SK-N-SH (cell line): ENCODE measurements at regions not wholly inside any gene's neighbourhood (a gene's known extent, or its start where the extent isn't known, plus 50 kb on each side); places are given as distances from the start of the nearest gene placed in this dataset.

Source experiments
- CTCF ChIA-PET: fragments of 300-600, 350-600 bp; formaldehyde crosslinking; extraction: SDS; loops from one replicate; lab custom pipeline; 2021; lab: Yijun Ruan, JAX
- POLR2A ChIA-PET: fragments of 350-600 bp; sonication (Branson Sonifier 250); formaldehyde crosslinking; extraction: SDS; loops from one replicate; lab custom pipeline; 2020; ENCODE audit warnings: antibody characterized with exemption, inconsistent platforms; lab: Yijun Ruan, JAX
- DNase-seq: peaks from one replicate; pipeline ENCODE4 v3.0.0; 2012
- H2AFZ ChIP-seq: fragments of 200-600 bp; sonication (generic); 2 replicates; pipeline ENCODE4 v1.8.1; 2016; ENCODE audit warnings: antibody characterized with exemption, mild to moderate bottlenecking, low read depth
- H3F3A ChIP-seq: fragments of 200-600 bp; sonication (generic); replicated peaks from 2 replicates; pipeline ENCODE3; 2016; ENCODE audit warnings: antibody characterized with exemption, mild to moderate bottlenecking; ENCODE audit not compliant: insufficient read depth
- H3K27ac ChIP-seq, 2 experiments: fragments of 200-500 bp in 1 of 2; fragments of 200-600 bp in 1 of 2; sonication (Bioruptor generic) in 1 of 2; sonication (generic), shearing (Covaris generic) in 1 of 2; 2 replicates each; pipeline versions ENCODE4 v1.5.1 to v1.6.1; 2014 to 2016; ENCODE audit warnings: low read depth in 2 of 2, inconsistent platforms in 1 of 2, low read length in 1 of 2, mild to moderate bottlenecking in 1 of 2, mixed read lengths in 1 of 2
- H3K27me3 ChIP-seq: fragments of 200-600 bp; sonication (generic), shearing (Covaris generic); 2 replicates; pipeline ENCODE4 v1.6.1; 2016; ENCODE audit warnings: mixed run types; ENCODE audit not compliant: insufficient read depth
- H3K36me3 ChIP-seq, 2 experiments: fragments of 200-500 bp in 1 of 2; fragments of 200-600 bp in 1 of 2; sonication (Bioruptor generic) in 1 of 2; sonication (generic) in 1 of 2; replicated peaks in 1 of 2; 2 replicates each; pipeline versions ENCODE3 to v1.5.1; 2014 to 2016; ENCODE audit warnings: low read length in 1 of 2, mild to moderate bottlenecking in 1 of 2; ENCODE audit not compliant: insufficient read depth in 2 of 2, control insufficient read depth in 1 of 2
- H3K4me1 ChIP-seq, 2 experiments: fragments of 200-500 bp in 1 of 2; fragments of 200-600 bp in 1 of 2; sonication (Bioruptor generic) in 1 of 2; sonication (generic), shearing (Covaris generic) in 1 of 2; 2 replicates each; pipeline versions ENCODE4 v1.5.1 to v1.6.1; 2014 to 2016; ENCODE audit warnings: low read depth in 1 of 2, low read length in 1 of 2, mixed run types in 1 of 2; ENCODE audit not compliant: insufficient read depth in 2 of 2, control insufficient read depth in 1 of 2
- H3K4me2 ChIP-seq: fragments of 200-600 bp; sonication (generic), shearing (Covaris generic); 2 replicates; pipeline ENCODE4 v1.6.1; 2017; ENCODE audit warnings: mixed run types
- H3K4me3 ChIP-seq, 2 experiments: fragments of 200-500 bp in 1 of 2; fragments of 200-600 bp in 1 of 2; sonication (Bioruptor generic) in 1 of 2; sonication (generic), shearing (Covaris generic) in 1 of 2; 2 replicates each; pipeline versions ENCODE4 v1.5.1 to v1.8.1; 2014 to 2016; ENCODE audit warnings: low read depth in 2 of 2, inconsistent platforms in 1 of 2, low read length in 1 of 2, mild to moderate bottlenecking in 1 of 2, mixed read lengths in 1 of 2, moderate library complexity in 1 of 2
- H3K79me2 ChIP-seq: fragments of 200-600 bp; sonication (generic); 2 replicates; pipeline ENCODE4 v1.8.1; 2017; ENCODE audit warnings: mild to moderate bottlenecking; ENCODE audit not compliant: insufficient read depth
- H3K9ac ChIP-seq: fragments of 200-600 bp; sonication (generic); 2 replicates; pipeline ENCODE4 v1.6.1; 2017; ENCODE audit warnings: mixed run types
- H3K9me2 ChIP-seq: fragments of 200-600 bp; sonication (generic); 2 replicates; pipeline ENCODE4 v1.6.1; 2017; ENCODE audit warnings: mixed run types
- H3K9me3 ChIP-seq: fragments of 200-600 bp; sonication (generic); 2 replicates; pipeline ENCODE4 v1.6.1; 2017; ENCODE audit warnings: mixed run types, mild to moderate bottlenecking, moderate library complexity
- H4K20me1 ChIP-seq: fragments of 200-600 bp; sonication (generic); 2 replicates; pipeline ENCODE4 v1.6.1; 2017; ENCODE audit warnings: mild to moderate bottlenecking, mixed run types; ENCODE audit not compliant: insufficient read depth
- CHD2 ChIP-seq: fragments of 150-350 bp; IDR thresholded peaks from 2 replicates; pipeline ENCODE4 v1.6.1; 2018; ENCODE audit warnings: low read length; ENCODE audit not compliant: partially characterized antibody
- ELF1 ChIP-seq: IDR thresholded peaks from 2 replicates; pipeline ENCODE4 v1.4.0; 2012
- EP300 ChIP-seq, 2 experiments: IDR thresholded peaks; 2 replicates each; pipeline versions ENCODE4 v1.4.0 to v1.6.1; 2012; ENCODE audit warnings: borderline replicate concordance in 1 of 2, low read depth in 1 of 2, low read length in 1 of 2
- EZH2phosphoT487 ChIP-seq: fragments of 200-600 bp; sonication (generic); IDR thresholded peaks from 2 replicates; pipeline ENCODE4 v1.6.1; 2017; ENCODE audit warnings: low read depth, mixed run types, mild to moderate bottlenecking, antibody characterized with exemption, moderate library complexity, borderline replicate concordance
- FOXJ3 ChIP-seq: sonication (generic); formaldehyde crosslinking; IDR thresholded peaks from 2 replicates; pipeline ENCODE4 v1.5.1; 2020; ENCODE audit warnings: mild to moderate bottlenecking, missing genetic modification reagents
- GATA2 ChIP-seq: sonication (generic); formaldehyde crosslinking; IDR thresholded peaks from 2 replicates; pipeline ENCODE4 v1.5.0; 2020; ENCODE audit warnings: mild to moderate bottlenecking, missing genetic modification reagents
- JUND ChIP-seq: IDR thresholded peaks from 2 replicates; pipeline ENCODE4 v1.4.0; 2012
- NFIC ChIP-seq: IDR thresholded peaks from 2 replicates; pipeline ENCODE4 v1.4.0; 2012; ENCODE audit warnings: borderline replicate concordance
- RAD21 ChIP-seq: IDR thresholded peaks from 2 replicates; pipeline ENCODE4 v1.6.1; 2012; ENCODE audit warnings: mild to moderate bottlenecking, low read length
- RCOR1 ChIP-seq: fragments of 150-350 bp; IDR thresholded peaks from 2 replicates; pipeline ENCODE4 v1.6.1; 2017; ENCODE audit warnings: antibody characterized with exemption, low read length
- RXRA ChIP-seq: IDR thresholded peaks from 2 replicates; pipeline ENCODE4 v1.4.0; 2012; ENCODE audit warnings: low read depth, mild to moderate bottlenecking, borderline replicate concordance
- SMC3 ChIP-seq: IDR thresholded peaks from 2 replicates; pipeline ENCODE4 v1.6.1; 2012; ENCODE audit warnings: low read depth, low read length, improper control_type of control experiment
- TCF12 ChIP-seq: IDR thresholded peaks from 2 replicates; pipeline ENCODE4 v1.4.0; 2012
- YY1 ChIP-seq: IDR thresholded peaks from 2 replicates; pipeline ENCODE4 v1.4.0; 2012; ENCODE audit warnings: low read depth, mild to moderate bottlenecking
- WGBS: methylation state at CpG from one replicate; pipeline ENCODE4 v1.1.6; 2017; ENCODE audit warnings: low lambda C conversion rate; 5-methylcytosine and 5-hydroxymethylcytosine counted together
- TF ChIP-seq, protein P1 (sequence below): fragments of 150-350 bp; IDR thresholded peaks from 2 replicates; pipeline ENCODE4 v1.6.1; 2016; ENCODE audit warnings: mild to moderate bottlenecking, low read depth, low read length
- TF ChIP-seq, protein P2 (sequence below): IDR thresholded peaks from 2 replicates; pipeline ENCODE4; 2012
- TF ChIP-seq, protein P3 (sequence below): fragments of 150-350 bp; IDR thresholded peaks from 2 replicates; pipeline ENCODE4 v1.6.1; 2017; ENCODE audit warnings: antibody characterized with exemption, low read length, low read depth, borderline replicate concordance
- TF ChIP-seq, protein P4 (sequence below): IDR thresholded peaks from 2 replicates; pipeline ENCODE4 v1.4.0; 2012; ENCODE audit warnings: low read depth
- TF ChIP-seq, protein P5 (sequence below): IDR thresholded peaks from 2 replicates; pipeline ENCODE4 v1.4.0; 2012; ENCODE audit warnings: low read depth, borderline replicate concordance

DNA sequence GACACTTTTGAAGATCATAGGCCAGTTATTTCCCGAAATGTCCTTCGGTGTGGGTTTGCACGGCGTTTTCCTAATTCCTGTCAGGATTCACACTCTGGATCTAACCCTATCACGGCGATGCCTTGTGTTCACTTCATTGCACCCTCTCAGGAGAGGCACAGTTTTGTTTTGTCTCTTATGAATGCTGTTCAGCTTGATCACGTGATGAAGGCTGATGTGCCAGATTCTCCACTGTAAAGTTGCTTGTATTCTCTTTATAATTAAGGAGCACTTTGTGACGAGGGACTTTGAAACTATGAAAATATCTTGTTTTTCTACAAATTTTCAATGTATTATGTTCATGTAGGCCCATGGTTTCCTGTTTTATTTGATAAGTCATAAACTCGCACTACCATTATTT, 568.1 kb downstream of the ACTR3B start:
- ChIA-PET CTCF (no interaction called here), POLR2A (no interaction called here)
- Histone ChIP-seq H2AFZ (no peak overlapping the region), H3K4me3 (no peak overlapping the region), H3K4me2 (no peak overlapping the region), H4K20me1 (no peaks in the 10 kb centered on the region), H3K4me1 (no peaks in the 10 kb centered on the region), H3K9me2 (no peaks in the 10 kb centered on the region), H3K27me3 (no peaks in the 10 kb centered on the region), H3F3A (no peaks in the 10 kb centered on the region), H3K79me2 (no peaks in the 10 kb centered on the region), H3K9ac (no peak overlapping the region), H3K9me3 (0 out of 2 replicates have a peak, but pooled peaks cover 5% of the 10 kb centered on the region), H3K36me3 (no peaks in the 10 kb centered on the region), H3K27ac (no peak overlapping the region)
- TF ChIP-seq RAD21 (no peak), JUND (no peak), TCF12 (no peak), CHD2 (no peak), ELF1 (no peak)
- TF ChIP-seq, protein P1, sequence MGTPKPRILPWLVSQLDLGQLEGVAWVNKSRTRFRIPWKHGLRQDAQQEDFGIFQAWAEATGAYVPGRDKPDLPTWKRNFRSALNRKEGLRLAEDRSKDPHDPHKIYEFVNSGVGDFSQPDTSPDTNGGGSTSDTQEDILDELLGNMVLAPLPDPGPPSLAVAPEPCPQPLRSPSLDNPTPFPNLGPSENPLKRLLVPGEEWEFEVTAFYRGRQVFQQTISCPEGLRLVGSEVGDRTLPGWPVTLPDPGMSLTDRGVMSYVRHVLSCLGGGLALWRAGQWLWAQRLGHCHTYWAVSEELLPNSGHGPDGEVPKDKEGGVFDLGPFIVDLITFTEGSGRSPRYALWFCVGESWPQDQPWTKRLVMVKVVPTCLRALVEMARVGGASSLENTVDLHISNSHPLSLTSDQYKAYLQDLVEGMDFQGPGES: no peak
- DNase-seq: no peak
- 39% methylated on average over 9 of the region's 9 CpGs for WGBS

DNA sequence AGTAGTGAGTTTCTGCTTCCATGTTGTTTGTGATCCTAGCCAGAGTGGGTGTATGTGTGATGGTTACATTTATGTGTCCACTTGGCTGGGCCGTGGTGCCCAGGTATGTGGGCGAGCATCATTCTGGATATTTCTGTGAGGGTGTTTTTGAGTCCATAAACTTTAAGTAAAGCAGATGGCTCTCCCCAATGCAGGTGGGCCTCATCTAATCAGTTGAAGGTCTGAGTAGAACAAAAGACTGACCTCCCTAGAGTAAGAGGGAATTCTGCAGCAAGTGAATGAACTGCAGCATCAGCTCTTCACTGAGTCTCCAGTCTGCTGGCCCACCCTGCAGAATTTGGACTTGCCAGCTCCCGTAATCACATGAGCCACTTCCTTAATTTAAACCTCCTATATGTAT, 571.9 kb downstream of the ACTR3B start:
- Histone ChIP-seq H4K20me1 (no peaks in the 10 kb centered on the region), H3K9me3 (0 out of 2 replicates have a peak, but pooled peaks cover 5% of the 10 kb centered on the region), H3K36me3 (no peaks in the 10 kb centered on the region), H3K4me2 (no peak overlapping the region), H3K27me3 (no peaks in the 10 kb centered on the region), H3K9ac (no peak overlapping the region), H3K4me3 (no peak overlapping the region), H2AFZ (no peak overlapping the region), H3K79me2 (no peaks in the 10 kb centered on the region), H3K27ac (no peak overlapping the region), H3K9me2 (no peaks in the 10 kb centered on the region), H3K4me1 (no peaks in the 10 kb centered on the region), H3F3A (no peaks in the 10 kb centered on the region)
- POLR2A ChIA-PET: no interaction called here
- 6% methylated on average over 3 of the region's 3 CpGs for WGBS
- CTCF ChIA-PET: no interaction called here
- DNase-seq: no peak
- TF ChIP-seq GATA2 (CRISPR knock-in tag) (no peak), JUND (no peak), RCOR1 (no peak), RXRA (no peak), EZH2phosphoT487 (no peak), CHD2 (no peak), RAD21 (no peak), NFIC (no peak), FOXJ3 (CRISPR knock-in tag) (no peak), EP300 (IDR thresholded peaks at IDR 0.05; ENCODE audit: borderline replicate concordance in 1 of 2, low read depth in 1 of 2, low read length in 1 of 2) (no peak), ELF1 (no peak), SMC3 (no peak), YY1 (no peak)
- TF ChIP-seq, protein P2, sequence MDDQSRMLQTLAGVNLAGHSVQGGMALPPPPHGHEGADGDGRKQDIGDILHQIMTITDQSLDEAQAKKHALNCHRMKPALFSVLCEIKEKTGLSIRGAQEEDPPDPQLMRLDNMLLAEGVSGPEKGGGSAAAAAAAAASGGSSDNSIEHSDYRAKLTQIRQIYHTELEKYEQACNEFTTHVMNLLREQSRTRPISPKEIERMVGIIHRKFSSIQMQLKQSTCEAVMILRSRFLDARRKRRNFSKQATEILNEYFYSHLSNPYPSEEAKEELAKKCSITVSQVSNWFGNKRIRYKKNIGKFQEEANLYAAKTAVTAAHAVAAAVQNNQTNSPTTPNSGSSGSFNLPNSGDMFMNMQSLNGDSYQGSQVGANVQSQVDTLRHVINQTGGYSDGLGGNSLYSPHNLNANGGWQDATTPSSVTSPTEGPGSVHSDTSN: no peak
- TF ChIP-seq, protein P3, sequence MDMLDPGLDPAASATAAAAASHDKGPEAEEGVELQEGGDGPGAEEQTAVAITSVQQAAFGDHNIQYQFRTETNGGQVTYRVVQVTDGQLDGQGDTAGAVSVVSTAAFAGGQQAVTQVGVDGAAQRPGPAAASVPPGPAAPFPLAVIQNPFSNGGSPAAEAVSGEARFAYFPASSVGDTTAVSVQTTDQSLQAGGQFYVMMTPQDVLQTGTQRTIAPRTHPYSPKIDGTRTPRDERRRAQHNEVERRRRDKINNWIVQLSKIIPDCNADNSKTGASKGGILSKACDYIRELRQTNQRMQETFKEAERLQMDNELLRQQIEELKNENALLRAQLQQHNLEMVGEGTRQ: no peak
- TF ChIP-seq, protein P4, sequence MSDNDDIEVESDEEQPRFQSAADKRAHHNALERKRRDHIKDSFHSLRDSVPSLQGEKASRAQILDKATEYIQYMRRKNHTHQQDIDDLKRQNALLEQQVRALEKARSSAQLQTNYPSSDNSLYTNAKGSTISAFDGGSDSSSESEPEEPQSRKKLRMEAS: no peak
- TF ChIP-seq, protein P5, sequence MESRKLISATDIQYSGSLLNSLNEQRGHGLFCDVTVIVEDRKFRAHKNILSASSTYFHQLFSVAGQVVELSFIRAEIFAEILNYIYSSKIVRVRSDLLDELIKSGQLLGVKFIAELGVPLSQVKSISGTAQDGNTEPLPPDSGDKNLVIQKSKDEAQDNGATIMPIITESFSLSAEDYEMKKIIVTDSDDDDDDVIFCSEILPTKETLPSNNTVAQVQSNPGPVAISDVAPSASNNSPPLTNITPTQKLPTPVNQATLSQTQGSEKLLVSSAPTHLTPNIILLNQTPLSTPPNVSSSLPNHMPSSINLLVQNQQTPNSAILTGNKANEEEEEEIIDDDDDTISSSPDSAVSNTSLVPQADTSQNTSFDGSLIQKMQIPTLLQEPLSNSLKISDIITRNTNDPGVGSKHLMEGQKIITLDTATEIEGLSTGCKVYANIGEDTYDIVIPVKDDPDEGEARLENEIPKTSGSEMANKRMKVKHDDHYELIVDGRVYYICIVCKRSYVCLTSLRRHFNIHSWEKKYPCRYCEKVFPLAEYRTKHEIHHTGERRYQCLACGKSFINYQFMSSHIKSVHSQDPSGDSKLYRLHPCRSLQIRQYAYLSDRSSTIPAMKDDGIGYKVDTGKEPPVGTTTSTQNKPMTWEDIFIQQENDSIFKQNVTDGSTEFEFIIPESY: no peak
